Urinary bladder (tissue), 3 donors: ENCODE measurements at regions not wholly inside any gene's neighbourhood (a gene's known extent, or its start where the extent isn't known, plus 50 kb on each side); places are given as distances from the start of the nearest gene placed in this dataset.

Experiments used
- DNase-seq: peaks from one replicate; pipeline ENCODE4 v3.0.0-alpha.2; 2015; ENCODE audit errors: extremely low spot score
- H3K27ac ChIP-seq: one replicate; pipeline ENCODE4 v1.5.1; 2013; ENCODE audit warnings: low read depth, mild to moderate bottlenecking, moderate library complexity
- H3K36me3 ChIP-seq: one replicate; pipeline ENCODE4 v1.6.1; 2013; ENCODE audit warnings: mild to moderate bottlenecking, moderate library complexity; ENCODE audit not compliant: insufficient read depth
- H3K4me1 ChIP-seq: one replicate; pipeline ENCODE4 v1.6.1; 2013; ENCODE audit warnings: mild to moderate bottlenecking, moderate library complexity; ENCODE audit not compliant: insufficient read depth
- H3K4me3 ChIP-seq: one replicate; pipeline ENCODE4 v1.5.1; 2013; ENCODE audit warnings: low read depth, low read length
- WGBS: extraction: QIAGEN DNeasy Blood & Tissue Kit; methylation state at CpG from one replicate; pipeline ENCODE4 v1.1.7; 2013; 5-methylcytosine and 5-hydroxymethylcytosine counted together
- donor health status: healthy with polysubstance abuse.
- donor health status: healthy.

DNA sequence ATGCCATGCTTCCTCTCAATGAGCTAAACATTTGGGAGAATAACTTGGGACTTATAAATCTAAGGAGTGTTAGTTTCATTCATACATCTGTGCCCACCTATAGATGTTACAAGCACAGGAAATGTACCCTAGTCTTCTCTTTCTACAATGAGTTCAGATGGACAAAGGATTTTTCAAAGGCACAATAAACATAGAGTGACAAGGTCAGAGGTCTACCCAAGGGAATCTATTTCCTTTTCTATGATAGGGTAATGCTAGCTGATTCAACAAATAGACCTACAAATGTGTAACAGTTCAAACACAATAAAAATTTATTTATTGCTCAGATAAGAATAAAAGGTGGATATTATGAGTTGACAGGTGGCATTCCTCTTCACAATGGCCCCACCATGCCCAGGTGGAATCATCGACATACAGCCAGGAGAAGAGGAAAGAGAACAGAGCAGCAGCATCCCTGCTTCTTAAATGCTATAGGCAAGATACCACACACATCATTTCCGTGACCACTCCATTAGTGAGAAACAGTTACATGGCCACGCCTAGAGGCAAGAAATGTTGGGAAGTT lies 421.8 kb downstream of the HNRNPD start:
- no peaks in the 10 kb centered on the region for H3K36me3 ChIP-seq
- no peak overlapping the region for H3K4me3 ChIP-seq
- no peak overlapping the region for H3K27ac ChIP-seq
- 91% methylated on average over 3 of the region's 3 CpGs for WGBS
- DNase-seq: no peak
- no peaks in the 10 kb centered on the region for H3K4me1 ChIP-seq

DNA sequence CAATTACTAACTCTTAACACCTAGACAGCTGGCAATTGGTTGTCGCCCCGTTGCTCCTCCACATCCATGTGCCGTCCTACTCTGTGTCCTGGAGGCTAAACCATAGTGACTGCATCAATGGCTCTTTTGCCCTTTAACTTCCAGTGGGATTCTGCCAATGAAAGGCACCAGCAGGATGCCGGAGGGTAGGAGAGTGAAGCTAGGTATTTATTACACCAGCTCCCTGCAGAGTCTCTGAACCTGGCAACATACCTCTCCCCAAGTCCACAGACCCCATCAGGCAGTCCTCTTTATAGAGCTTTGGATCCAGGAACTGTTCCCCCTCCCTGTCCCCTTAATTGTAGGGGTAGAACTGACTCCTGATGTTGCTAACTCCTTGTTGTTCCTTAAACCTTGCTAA lies 426.8 kb downstream of the HNRNPD start:
- no peak overlapping the region for H3K4me3 ChIP-seq
- no peak for DNase-seq
- 29% methylated on average over 4 of the region's 4 CpGs for WGBS
- H3K4me1 ChIP-seq: no peaks in the 10 kb centered on the region
- H3K36me3 ChIP-seq: no peaks in the 10 kb centered on the region
- H3K27ac ChIP-seq: no peak overlapping the region

DNA sequence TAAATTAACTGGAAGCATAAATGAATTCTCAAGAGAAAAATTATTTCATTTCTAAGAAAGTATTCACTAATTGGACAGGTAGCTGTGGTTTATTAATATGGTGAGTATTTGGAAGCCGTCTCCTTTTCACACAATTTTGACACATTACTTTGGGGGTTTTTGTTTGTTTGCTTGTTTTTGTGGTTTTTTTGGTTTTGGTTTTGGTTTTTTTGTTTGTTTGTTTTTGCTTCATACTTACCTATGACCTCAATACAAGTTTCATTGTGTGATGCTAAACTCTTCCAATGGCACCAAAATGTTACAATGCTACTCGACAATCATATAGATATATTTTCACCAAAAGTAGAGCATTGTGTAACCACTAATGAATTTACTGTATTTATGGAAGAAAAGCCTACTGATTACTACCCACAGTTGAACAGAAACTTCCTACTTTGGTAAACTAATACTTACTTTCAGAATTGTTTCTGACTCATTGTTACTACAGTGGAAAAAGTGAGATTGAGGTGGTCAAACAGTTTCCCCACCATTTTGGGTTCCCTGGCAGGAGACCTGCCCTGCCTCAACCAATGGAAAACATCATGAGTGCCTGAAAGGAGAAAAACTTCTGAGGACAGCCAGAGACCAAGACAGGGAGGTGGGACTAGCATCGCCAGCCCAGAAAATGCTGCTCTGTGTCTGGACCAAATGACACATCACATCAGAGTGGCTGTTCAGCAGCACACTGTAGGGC lies 443.1 kb downstream of the HNRNPD start:
- no peaks in the 10 kb centered on the region for H3K36me3 ChIP-seq
- no peaks in the 10 kb centered on the region for H3K4me1 ChIP-seq
- DNase-seq: no peak
- no peak overlapping the region for H3K27ac ChIP-seq
- 88% methylated on average over 3 of the region's 3 CpGs for WGBS
- H3K4me3 ChIP-seq: no peak overlapping the region

DNA sequence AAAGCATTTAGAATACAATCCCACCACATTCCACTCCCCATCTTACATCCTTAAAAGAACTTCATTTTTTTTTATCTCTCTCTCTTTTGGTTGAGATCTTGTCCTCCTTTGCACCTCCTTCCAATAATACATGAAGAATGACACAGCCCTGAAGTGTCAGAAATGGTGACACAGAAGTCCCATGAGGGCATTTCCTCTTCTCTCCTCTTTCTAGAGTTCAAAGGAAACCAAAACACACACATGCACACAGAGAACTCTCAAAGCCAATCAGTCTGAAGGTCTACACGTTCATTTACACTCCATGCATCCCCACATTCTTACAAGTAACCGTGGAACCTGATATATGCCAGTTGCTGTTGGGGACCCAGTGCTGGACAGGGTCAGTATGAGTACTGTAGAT lies 450.7 kb downstream of the HNRNPD start:
- H3K36me3 ChIP-seq: no peaks in the 10 kb centered on the region
- no peaks in the 10 kb centered on the region for H3K4me1 ChIP-seq
- no peak overlapping the region for H3K4me3 ChIP-seq
- 78% methylated on average over 2 of the region's 2 CpGs for WGBS
- no peak overlapping the region for H3K27ac ChIP-seq
- no peak for DNase-seq

DNA sequence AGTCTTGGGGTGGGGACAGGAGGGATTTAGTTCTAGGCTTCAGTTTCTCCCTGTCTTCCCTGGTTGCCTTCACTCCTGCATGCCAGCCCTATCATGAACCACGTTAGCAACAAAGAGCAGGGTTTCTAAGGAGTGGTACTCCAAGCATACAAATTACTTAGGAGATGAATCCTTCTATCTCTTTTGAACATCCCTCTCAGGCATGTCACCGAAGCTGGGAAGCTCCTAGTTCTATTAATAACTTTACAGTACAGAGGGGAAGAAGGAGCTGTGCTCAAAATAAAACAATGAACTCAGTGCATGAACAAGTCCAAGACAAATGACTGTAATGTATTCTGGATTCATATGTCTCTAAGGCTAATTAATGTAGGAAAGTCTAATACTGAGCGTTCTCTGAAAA lies 450.6 kb upstream of the RASGEF1B start:
- no peak for DNase-seq
- no peak overlapping the region for H3K4me3 ChIP-seq
- no peaks in the 10 kb centered on the region for H3K4me1 ChIP-seq
- no peak overlapping the region for H3K27ac ChIP-seq
- WGBS: 46% methylated on average over 3 of the region's 3 CpGs
- no peaks in the 10 kb centered on the region for H3K36me3 ChIP-seq

DNA sequence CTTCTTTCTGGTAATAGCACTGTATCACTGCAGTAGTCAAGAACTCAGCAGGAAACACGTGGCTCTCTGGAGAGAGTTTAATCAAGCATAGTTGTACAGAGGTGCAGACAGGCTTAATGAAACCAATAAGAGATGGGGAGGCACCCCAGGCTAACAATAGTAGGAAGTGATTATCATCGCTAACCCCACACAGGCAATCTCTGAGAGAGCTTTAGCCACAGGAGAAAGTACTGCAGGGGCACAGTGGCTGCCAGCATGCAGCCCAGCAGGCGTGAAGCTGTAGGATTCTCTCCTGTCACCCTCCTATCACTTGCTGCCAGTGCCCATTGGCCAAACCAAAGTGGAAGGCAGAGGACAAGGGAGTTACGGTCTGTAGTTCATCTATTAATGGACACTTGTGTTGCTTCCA lies 450.0 kb upstream of the RASGEF1B start:
- Histone ChIP-seq H3K4me3 (no peak overlapping the region), H3K4me1 (no peaks in the 10 kb centered on the region), H3K36me3 (no peaks in the 10 kb centered on the region), H3K27ac (no peak overlapping the region)
- no peak for DNase-seq
- WGBS: 66% methylated on average over 4 of the region's 4 CpGs

DNA sequence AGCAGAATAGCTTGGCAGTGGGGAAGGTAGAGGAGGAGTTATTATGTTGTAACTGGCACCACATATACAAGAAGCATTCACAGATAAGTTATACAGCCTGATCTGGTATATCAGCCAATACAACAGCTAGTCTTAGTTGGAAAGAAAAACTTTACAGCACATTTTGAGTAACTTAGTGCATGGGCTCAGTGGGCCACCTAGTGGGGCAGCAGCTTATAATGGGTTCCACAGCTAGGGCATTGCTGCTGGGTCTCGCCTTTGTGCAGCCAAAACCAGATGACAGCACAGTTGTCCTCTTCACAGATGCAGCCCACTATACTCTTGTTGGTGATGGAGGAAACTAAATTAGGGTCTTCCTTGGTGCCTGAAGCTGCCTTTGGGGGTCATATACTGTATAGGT lies 448.1 kb upstream of the RASGEF1B start:
- no peaks in the 10 kb centered on the region for H3K36me3 ChIP-seq
- WGBS: 98% methylated on average over 1 of the region's 1 CpG
- H3K4me1 ChIP-seq: no peaks in the 10 kb centered on the region
- H3K4me3 ChIP-seq: no peak overlapping the region
- DNase-seq: no peak
- H3K27ac ChIP-seq: no peak overlapping the region

DNA sequence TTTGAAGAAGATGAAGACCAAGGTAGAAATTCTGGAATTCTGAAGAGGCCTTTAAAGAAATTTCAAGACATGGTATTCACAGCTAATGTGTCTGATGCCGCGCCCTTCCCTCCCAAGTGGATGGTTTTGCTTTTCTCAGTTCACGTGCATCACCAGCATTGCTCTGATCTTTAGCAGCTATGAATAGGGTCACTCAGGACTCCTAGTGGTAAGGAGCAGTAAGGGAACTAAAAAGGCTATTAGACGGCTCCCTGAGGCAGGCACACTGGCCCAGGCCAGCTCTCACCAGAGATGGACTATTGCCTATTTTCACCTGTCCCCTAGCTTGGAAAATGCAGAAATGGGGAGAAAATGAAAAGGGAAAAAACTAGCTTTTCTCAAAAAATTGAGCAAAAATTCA lies 447.5 kb upstream of the RASGEF1B start:
- Histone ChIP-seq H3K4me3 (no peak overlapping the region), H3K27ac (no peak overlapping the region), H3K36me3 (no peaks in the 10 kb centered on the region), H3K4me1 (no peaks in the 10 kb centered on the region)
- WGBS: 70% methylated on average over 4 of the region's 4 CpGs
- DNase-seq: no peak

DNA sequence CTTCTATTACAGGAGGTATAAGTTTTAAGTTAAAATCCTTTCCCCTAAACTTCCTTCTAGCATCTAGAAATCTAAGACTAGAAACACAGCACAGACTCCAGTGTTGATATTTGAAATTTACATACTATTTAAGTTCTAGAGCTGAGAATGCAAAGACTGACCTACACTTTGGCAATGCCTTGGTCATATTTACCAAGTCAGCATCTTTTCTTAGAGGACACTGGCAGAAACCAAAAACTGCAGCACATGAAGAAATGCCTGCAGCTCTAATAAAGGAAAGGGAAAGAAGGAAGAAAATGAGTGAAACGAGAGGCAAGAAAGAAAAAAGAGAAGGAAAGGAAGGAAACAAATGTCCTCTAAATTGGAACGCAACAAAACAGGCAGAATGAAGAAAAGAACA lies 443.7 kb upstream of the RASGEF1B start:
- Histone ChIP-seq H3K4me1 (no peaks in the 10 kb centered on the region), H3K36me3 (no peaks in the 10 kb centered on the region), H3K27ac (no peak overlapping the region), H3K4me3 (no peak overlapping the region)
- 61% methylated on average over 2 of the region's 2 CpGs for WGBS
- DNase-seq: no peak

DNA sequence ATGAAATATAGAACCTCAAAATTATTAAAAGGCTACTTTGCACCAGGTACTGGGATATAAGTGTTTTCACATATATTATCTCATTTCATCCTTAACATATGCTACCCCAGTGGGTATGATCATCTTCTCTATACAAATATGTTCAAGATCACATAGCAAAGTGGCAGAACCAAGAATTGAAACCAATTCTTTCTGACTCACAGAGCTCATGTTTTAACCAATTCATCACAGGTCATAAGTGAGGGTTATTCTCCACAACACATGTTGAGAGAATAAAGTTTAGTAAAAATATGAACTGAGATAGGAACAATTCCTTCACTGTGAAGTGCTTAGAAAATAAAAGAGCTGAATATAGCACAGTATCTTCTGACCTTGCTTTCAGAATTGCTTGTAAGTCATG lies 442.9 kb upstream of the RASGEF1B start:
- DNase-seq: no peak
- Histone ChIP-seq H3K36me3 (no peaks in the 10 kb centered on the region), H3K4me1 (no peaks in the 10 kb centered on the region), H3K27ac (no peak overlapping the region), H3K4me3 (no peak overlapping the region)

DNA sequence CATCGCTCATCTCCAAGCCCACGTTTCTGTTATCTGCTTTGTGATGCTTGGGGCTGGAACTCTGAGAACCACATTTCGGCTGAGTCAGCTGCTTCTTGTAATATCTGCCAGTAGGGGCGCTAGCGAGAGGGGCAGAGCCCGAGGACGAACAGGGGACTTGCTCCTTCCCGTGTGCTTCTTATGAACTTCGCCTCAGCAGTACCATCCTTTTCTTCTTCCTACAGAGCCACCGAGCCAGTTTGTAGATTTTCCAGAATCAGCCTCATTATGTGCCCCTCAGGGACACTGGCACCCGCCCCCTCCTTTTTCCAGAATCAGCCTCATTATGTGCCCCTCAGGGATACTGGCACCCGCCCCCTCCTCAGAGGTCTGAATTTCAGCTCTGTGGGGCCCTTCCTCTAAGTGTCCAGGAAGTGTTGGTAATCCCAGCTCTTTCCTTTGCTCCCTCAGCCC lies 441.7 kb upstream of the RASGEF1B start:
- Histone ChIP-seq H3K4me1 (no peaks in the 10 kb centered on the region), H3K36me3 (no peaks in the 10 kb centered on the region), H3K27ac (no peak overlapping the region), H3K4me3 (no peak overlapping the region)
- DNase-seq: no peak
- 24% methylated on average over 12 of the region's 12 CpGs for WGBS

DNA sequence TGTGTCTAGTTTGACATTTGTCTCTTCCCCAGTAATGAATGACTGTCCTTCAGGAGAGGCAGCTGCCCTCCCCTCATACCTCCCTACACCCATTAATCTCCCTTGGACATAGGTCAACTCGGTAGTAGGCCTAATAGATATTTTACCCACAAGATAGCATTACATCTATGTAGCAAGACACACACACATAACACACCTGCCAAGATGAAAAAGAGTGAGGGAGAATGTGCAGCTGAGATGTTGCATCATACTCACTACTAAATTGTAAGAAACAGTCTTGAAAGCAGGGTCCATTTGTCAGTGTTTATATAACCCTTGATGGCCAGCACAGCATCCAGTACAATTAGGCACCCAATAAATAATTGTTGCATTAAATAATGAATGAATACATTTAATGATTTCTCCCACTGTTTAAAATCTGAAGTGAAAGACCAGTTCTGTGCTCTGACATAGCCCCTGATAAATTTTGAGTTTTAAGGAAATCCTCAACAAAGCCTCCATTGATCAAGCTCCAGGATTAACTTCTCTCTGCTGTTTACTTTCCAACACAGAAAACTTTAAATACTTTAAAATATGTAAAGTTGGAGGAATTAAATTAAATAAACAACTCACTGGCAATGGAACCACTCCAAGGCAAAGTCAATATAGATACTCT lies 440.8 kb upstream of the RASGEF1B start:
- 35% methylated on average over 1 of the region's 1 CpG for WGBS
- H3K4me1 ChIP-seq: no peaks in the 10 kb centered on the region
- no peak for DNase-seq

DNA sequence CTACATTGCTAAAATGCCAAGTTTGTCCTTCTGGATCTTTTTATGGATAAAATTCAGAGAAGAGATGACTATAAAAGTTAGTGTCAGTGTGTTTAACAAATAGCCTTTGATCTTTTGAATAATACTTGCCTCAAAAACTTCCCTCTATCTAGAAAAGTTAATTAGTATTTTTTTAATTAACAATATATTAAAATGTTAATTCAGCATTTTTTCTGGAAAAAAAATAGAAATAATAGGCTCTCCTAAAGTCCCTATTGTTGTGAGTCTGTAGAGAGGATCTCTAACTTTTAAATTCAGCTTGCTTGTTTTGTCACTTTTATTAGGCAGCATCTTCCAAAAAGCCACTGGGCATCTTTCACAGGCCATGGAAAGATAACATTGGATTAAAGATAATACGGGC lies 435.2 kb upstream of the RASGEF1B start:
- DNase-seq: no peak
- H3K4me1 ChIP-seq: no peaks in the 10 kb centered on the region
- H3K4me3 ChIP-seq: no peak overlapping the region
- H3K27ac ChIP-seq: no peak overlapping the region
- WGBS: 49% methylated on average over 1 of the region's 1 CpG
- H3K36me3 ChIP-seq: no peaks in the 10 kb centered on the region

More for the DNA sequence above, 440.8 kb upstream of the RASGEF1B start:
- Histone ChIP-seq H3K27ac (no peak overlapping the region), H3K36me3 (no peaks in the 10 kb centered on the region), H3K4me3 (no peak overlapping the region)

DNA sequence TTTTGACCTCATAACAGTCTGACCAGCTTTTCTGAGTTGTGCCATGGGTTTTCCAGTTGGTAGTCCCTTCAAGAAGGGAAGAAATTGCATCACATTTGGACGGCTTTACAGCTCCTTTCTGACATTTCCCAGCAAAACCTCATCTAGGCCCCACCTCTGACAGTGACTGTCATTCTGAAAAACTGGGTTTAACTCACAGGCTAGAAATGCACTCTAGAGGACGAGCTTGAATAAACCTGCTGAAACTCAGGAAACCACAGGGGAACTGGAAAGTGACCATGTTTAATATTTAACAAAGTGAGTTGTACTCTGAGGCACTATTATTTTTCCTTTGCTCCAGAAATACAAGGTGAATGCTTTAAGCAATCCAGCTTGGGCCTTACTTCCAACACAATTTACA lies 434.3 kb upstream of the RASGEF1B start:
- Histone ChIP-seq H3K36me3 (no peaks in the 10 kb centered on the region), H3K27ac (no peak overlapping the region), H3K4me1 (no peaks in the 10 kb centered on the region), H3K4me3 (no peak overlapping the region)
- no peak for DNase-seq
- 56% methylated on average over 2 of the region's 2 CpGs for WGBS
